A673 (cell line): ENCODE measurements at regions not wholly inside any gene's neighbourhood (a gene's known extent, or its start where the extent isn't known, plus 50 kb on each side); places are given as distances from the start of the nearest gene placed in this dataset.

Source experiments
- BruUV-seq: library from RNA; stranded (reverse); fragments of 400-500 nt; replicated peaks from 2 replicates; lab custom pipeline; 2021; lab: Mats Ljungman, UMichigan
- CTCF ChIA-PET: fragments of 300-600 bp; sonication (Branson Sonifier 250); formaldehyde crosslinking; loops from one replicate; lab custom pipeline; 2022; ENCODE audit warnings: antibody characterized with exemption; lab: Charles Lee
- POLR2A ChIA-PET: fragments of 300-600 bp; sonication (Branson Sonifier 250); formaldehyde crosslinking; loops from one replicate; lab custom pipeline; 2022; ENCODE audit warnings: antibody characterized with exemption; ENCODE audit not compliant: low non-redundant PET; lab: Charles Lee
- DNase-seq: peaks from one replicate; pipeline ENCODE4 v3.0.0-alpha.2; 2015; ENCODE audit warnings: low spot score
- H3K27ac ChIP-seq: fragments of 200-600 bp; sonication (generic); 2 replicates; pipeline ENCODE4 v1.5.1; 2016; ENCODE audit warnings: mixed run types, low read depth, mild to moderate bottlenecking, mixed read lengths, antibody characterized with exemption, low read length; ENCODE audit not compliant: poor library complexity, severe bottlenecking
- H3K27me3 ChIP-seq: fragments of 200-600 bp; sonication (generic); replicated peaks from 2 replicates; pipeline ENCODE4 v1.6.1; 2017; ENCODE audit warnings: mixed run types, low read depth, mild to moderate bottlenecking, mixed read lengths, antibody characterized with exemption, low read length; ENCODE audit not compliant: insufficient read depth, poor library complexity
- H3K36me3 ChIP-seq: fragments of 200-600 bp; sonication (generic); 2 replicates; pipeline ENCODE4 v1.6.1; 2016; ENCODE audit warnings: mixed run types, mild to moderate bottlenecking, mixed read lengths, antibody characterized with exemption, low read length; ENCODE audit not compliant: insufficient read depth, poor library complexity, severe bottlenecking
- H3K4me1 ChIP-seq: fragments of 200-600 bp; sonication (generic); 2 replicates; pipeline ENCODE4 v1.6.1; 2017; ENCODE audit warnings: mixed run types, mild to moderate bottlenecking, mixed read lengths, antibody characterized with exemption, low read length; ENCODE audit not compliant: insufficient read depth, poor library complexity, severe bottlenecking
- H3K4me3 ChIP-seq: fragments of 200-600 bp; sonication (generic); 2 replicates; pipeline ENCODE4 v1.5.1; 2016; ENCODE audit warnings: low read depth, mixed run types, mild to moderate bottlenecking, mixed read lengths, low read length; ENCODE audit not compliant: poor library complexity, severe bottlenecking
- H3K9me3 ChIP-seq: fragments of 200-600 bp; sonication (generic); 2 replicates; pipeline ENCODE4 v1.6.1; 2016; ENCODE audit warnings: mixed run types, low read depth, mild to moderate bottlenecking, mixed read lengths, antibody characterized with exemption, low read length; ENCODE audit not compliant: poor library complexity, severe bottlenecking
- CTCF ChIP-seq: fragments of 300-800, 200-600 bp; sonication (generic); conservative IDR thresholded peaks from 2 replicates; pipeline ENCODE4 v1.5.1; 2017; ENCODE audit warnings: low read depth, mild to moderate bottlenecking, antibody characterized with exemption, low read length, moderate library complexity, mixed read lengths
- EZH2 ChIP-seq: fragments of 200-600 bp; sonication (generic); IDR thresholded peaks from 2 replicates; pipeline ENCODE4 v1.6.1; 2017; ENCODE audit warnings: borderline replicate concordance, low read depth, mild to moderate bottlenecking, mixed read lengths, antibody characterized with exemption, low read length; ENCODE audit not compliant: poor library complexity, severe bottlenecking
- intact Hi-C: fragments of 100-400 bp; cut with micrococcal nuclease; formaldehyde crosslinking; loops from one replicate; pipeline ENCODE4 v1.10.0; 2022; ENCODE audit not compliant: unreplicated experiment

GRCh38 chr5:2123874-2124273, 241.1 kb upstream of the IRX4 start:
- no peak overlapping the region for H3K4me3 ChIP-seq
- peaks cover 7% of the 10 kb centered on the region for H3K27me3 ChIP-seq
- H3K9me3 ChIP-seq, result peaks cover 10% of the 10 kb centered on the region
- POLR2A ChIA-PET, result no interaction called here
- TF ChIP-seq EZH2, result no peak
- no peak for TF ChIP-seq CTCF
- BruUV-seq, result no TSS peak
- no peaks in the 10 kb centered on the region for H3K36me3 ChIP-seq
- H3K27ac ChIP-seq, result no peak overlapping the region
- H3K4me1 ChIP-seq, result no peaks in the 10 kb centered on the region
- no peak for DNase-seq
- intact Hi-C loops, result no loop called here
- CTCF ChIA-PET, result no interaction called here

- CTCF ChIA-PET, result no interaction called here
- intact Hi-C loops, result no loop called here
- Histone ChIP-seq H3K4me1 (no peaks in the 10 kb centered on the region), H3K36me3 (no peaks in the 10 kb centered on the region), H3K4me3 (no peak overlapping the region), H3K27ac (no peak overlapping the region), H3K9me3 (peaks cover 10% of the 10 kb centered on the region), H3K27me3 (no peaks in the 10 kb centered on the region)
- no peak for DNase-seq
- TF ChIP-seq CTCF (no peak), EZH2 (no peak)
- BruUV-seq, result no TSS peak
- POLR2A ChIA-PET, result no interaction called here
Measured at GRCh38 chr5:2120361-2120760, 237.6 kb upstream of the IRX4 start.

- Histone ChIP-seq H3K4me1 (no peaks in the 10 kb centered on the region), H3K9me3 (peaks cover 6% of the 10 kb centered on the region), H3K4me3 (no peak overlapping the region), H3K27me3 (no peaks in the 10 kb centered on the region), H3K27ac (no peak overlapping the region), H3K36me3 (no peaks in the 10 kb centered on the region)
- CTCF ChIA-PET, result no interaction called here
- intact Hi-C loops, result no loop called here
- DNase-seq, result no peak
- TF ChIP-seq EZH2, result no peak
- TF ChIP-seq CTCF, result no peak
- POLR2A ChIA-PET, result no interaction called here
- BruUV-seq, result no TSS peak
Measured at GRCh38 chr5:2119573-2119972, 236.8 kb upstream of the IRX4 start.
